ENCODE measurements at regions not wholly inside any gene's neighbourhood (a gene's known extent, or its start where the extent isn't known, plus 50 kb on each side); places are given as distances from the start of the nearest gene placed in this dataset.

DNA sequence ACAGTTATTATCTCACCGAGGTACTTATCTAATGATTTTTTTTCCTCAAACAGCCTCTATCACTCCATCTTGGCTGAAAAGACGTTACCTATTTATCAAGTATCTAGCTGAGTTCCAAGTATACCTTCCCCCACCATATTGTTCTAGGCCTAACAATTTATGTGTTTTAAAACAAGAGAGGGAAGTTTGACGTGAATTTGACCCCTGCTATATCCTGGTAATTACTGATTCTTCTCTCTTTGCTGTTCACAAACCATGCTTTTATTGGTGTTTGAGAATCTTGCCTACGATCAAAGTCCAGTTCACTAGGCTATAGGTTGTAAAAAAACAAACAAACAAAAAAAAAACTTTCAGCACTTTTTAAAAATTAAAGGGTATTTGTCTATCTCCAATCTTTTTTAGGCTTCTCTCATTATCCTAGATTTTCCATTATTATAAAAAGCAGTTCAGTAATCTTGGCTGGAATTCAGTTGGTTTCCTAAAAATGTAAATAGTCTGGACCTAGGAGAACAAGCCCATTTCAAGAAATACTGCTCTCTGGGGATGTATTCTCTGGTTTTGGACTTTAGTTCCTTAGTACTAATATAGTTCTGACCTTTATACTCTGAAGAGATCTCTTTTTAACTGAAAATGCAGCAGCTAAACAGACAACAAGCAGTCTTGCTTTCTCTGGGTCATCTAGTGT, 505.4 kb downstream of the CPS1 start:
- no peak overlapping the region for H3K4me3 ChIP-seq (ENCODE audit: low read depth, low read length)
- TF ChIP-seq, protein P1, sequence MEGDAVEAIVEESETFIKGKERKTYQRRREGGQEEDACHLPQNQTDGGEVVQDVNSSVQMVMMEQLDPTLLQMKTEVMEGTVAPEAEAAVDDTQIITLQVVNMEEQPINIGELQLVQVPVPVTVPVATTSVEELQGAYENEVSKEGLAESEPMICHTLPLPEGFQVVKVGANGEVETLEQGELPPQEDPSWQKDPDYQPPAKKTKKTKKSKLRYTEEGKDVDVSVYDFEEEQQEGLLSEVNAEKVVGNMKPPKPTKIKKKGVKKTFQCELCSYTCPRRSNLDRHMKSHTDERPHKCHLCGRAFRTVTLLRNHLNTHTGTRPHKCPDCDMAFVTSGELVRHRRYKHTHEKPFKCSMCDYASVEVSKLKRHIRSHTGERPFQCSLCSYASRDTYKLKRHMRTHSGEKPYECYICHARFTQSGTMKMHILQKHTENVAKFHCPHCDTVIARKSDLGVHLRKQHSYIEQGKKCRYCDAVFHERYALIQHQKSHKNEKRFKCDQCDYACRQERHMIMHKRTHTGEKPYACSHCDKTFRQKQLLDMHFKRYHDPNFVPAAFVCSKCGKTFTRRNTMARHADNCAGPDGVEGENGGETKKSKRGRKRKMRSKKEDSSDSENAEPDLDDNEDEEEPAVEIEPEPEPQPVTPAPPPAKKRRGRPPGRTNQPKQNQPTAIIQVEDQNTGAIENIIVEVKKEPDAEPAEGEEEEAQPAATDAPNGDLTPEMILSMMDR (IDR thresholded peaks at IDR 0.05; ENCODE audit: low read depth, low read length), result no peak

DNA sequence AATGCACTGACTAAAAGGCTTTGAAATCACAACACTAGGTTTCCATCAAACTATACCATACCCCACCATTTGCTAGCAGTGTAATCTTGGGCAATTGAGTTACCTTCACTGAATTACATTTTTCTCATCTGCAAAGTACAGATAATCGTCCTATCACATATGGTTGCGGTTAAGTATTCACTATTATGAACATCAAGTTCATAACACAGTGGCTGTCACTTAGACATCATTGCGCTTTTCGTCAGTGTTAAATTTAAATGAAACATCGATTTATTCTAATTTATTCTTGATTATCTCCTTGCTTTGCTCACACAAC, 505.9 kb downstream of the CPS1 start:
- no peak overlapping the region for H3K4me3 ChIP-seq (ENCODE audit: low read depth, low read length)
- TF ChIP-seq, protein P1 (IDR thresholded peaks at IDR 0.05; ENCODE audit: low read depth, low read length), result no peak

DNA sequence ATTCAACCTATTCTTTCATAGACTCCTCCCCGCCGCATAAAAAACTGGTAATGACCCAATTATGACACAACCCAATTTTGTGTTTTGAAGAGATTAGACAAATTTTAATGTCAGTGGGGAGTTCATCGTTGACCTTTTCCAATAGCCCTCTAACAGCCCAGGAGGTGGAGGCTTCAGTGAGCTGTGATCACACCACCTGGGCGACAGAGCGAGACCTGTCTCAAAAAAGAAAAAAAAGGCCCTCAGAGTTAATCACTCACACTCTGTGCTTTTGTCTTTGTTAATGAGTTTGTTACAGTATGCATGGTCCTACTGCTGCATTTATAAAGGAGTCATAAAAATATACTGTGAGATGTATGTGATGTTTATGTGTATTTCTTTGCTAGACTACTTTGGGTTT, 510.6 kb downstream of the CPS1 start:
- no peak overlapping the region for H3K4me3 ChIP-seq (ENCODE audit: low read depth, low read length)
- TF ChIP-seq, protein P1 (IDR thresholded peaks at IDR 0.05; ENCODE audit: low read depth, low read length), result no peak

DNA sequence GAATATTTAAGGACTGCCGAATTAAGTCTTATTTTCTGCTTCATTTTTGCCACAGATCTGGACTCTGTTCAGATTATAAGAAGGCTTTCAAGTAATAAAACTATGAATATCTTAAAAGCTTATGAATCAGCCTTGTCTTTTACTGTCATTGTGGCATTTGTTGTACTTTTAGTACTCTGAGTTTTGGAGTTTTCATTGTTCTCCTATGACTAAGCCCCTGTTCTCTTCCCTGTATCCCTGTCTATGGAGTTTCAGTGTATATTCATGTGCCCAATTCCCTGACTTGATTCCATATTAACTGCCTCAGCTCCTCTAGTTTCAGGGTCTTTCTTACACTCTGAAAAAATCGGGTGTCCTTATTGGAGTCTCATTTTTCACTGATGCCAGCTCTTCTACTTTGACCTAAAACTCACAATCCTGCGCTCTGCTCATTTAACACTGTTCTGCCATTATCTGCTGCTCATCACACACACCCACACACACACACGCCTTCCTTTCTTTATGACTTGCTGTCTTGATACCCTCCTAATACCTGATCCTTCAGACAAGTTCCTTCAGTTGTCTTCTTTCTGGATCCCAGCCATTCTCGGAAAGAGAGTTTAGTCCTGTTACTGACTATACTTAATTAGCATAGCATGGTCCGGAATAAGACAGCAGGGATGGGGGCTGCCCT, 511.8 kb downstream of the CPS1 start:
- H3K4me3 ChIP-seq (ENCODE audit: low read depth, low read length), result no peak overlapping the region
- TF ChIP-seq, protein P1 (IDR thresholded peaks at IDR 0.05; ENCODE audit: low read depth, low read length), result no peak

DNA sequence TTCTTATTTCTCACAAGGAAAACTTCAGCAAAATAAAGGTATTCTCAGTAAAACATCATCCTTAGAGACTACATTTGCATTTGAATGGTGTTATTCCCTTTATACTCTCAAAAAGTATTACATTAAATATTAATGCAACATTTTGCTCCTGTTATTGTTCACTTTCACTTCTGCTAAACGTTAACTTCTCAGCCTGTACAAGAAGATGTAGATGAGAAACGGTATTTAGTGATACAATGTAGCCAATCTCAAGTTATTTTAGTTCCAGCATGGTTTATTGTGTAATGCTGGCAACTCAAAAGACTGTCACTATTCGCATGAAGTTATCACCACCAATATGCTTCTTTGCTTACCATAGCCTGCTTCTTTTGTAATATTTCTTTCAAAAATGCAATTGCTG, 514.1 kb downstream of the CPS1 start:
- TF ChIP-seq, protein P1 (IDR thresholded peaks at IDR 0.05; ENCODE audit: low read depth, low read length), result no peak
- H3K4me3 ChIP-seq (ENCODE audit: low read depth, low read length), result no peak overlapping the region

DNA sequence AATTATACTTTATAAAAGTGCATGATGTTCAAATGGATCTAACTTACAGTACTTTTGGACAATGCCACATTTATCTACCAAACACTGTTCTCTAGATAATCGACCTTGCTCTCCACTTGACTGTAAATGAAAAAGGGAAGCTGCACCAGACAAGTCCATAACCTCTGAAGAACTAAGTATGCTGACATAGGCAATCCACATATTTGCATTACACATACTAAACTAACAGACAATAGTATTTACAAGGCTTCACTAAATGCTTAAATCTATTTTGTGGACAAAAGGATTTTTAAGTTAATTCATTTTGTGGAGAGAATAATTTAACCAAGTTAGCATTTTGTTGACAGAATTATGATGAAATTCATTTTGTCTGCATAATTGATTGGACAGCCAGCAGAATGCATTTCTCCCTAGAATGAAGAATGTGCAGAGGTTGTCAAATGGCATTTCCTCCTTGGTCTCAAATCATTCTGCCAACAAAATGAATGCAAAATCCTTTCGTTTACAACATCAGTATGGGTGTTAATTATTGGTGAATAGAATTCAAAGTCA, 520.9 kb downstream of the CPS1 start:
- TF ChIP-seq, protein P1 (IDR thresholded peaks at IDR 0.05; ENCODE audit: low read depth, low read length), result no peak
- no peak overlapping the region for H3K4me3 ChIP-seq (ENCODE audit: low read depth, low read length)

DNA sequence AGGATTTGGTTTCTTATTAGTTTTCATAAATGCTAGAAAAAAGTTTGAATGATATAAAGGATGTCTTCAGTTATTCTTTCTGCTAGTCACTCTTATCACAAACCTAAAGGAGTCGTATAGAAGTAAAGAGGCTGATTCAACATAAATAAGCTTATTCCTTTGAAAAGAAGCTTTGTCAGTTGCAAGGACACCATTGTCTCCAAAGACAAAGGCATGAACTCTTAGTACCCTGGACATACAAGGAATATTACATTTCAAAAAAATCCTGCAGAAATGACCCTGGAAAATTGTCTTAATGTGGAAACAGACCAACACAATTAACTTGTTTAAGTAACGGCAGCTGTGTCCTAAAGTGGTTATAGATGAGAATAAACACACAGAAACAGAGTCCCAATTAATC, 528.0 kb downstream of the CPS1 start:
- TF ChIP-seq, protein P1 (IDR thresholded peaks at IDR 0.05; ENCODE audit: low read depth, low read length), result no peak
- no peak overlapping the region for H3K4me3 ChIP-seq (ENCODE audit: low read depth, low read length)

All from WI38 (cell line).